ENCODE measurements at regions not wholly inside any gene's neighbourhood (a gene's known extent, or its start where the extent isn't known, plus 50 kb on each side); places are given as distances from the start of the nearest gene placed in this dataset.
A peak's percentile ranks its signal among the peaks of the same experiment; 100 is the strongest.

- DNase-seq = no peak
Measured at GRCh38 chr2:10238991-10239485, 63.7 kb upstream of the HPCAL1 start.

DNA sequence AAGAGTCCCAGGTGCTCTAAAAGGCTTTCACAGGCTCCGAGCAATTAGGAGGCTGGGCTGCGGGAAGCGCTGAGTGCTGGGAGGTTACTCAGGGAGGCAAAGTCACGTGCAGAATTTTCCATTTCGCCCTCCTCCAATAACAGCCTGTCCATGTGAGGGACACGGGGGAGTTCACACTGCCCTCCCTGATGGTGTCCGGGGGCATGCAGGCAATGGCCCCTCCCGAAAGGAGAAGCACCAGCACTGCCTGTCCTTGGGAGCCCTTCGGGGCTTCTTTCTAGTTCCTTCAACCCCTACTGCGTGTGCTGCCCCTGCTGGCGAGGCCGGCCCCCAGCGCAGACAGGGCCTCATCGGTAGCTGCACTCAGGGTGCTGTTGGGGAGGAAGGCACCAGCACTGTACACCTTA, 63.1 kb upstream of the HPCAL1 start:
- no peak for DNase-seq

DNA sequence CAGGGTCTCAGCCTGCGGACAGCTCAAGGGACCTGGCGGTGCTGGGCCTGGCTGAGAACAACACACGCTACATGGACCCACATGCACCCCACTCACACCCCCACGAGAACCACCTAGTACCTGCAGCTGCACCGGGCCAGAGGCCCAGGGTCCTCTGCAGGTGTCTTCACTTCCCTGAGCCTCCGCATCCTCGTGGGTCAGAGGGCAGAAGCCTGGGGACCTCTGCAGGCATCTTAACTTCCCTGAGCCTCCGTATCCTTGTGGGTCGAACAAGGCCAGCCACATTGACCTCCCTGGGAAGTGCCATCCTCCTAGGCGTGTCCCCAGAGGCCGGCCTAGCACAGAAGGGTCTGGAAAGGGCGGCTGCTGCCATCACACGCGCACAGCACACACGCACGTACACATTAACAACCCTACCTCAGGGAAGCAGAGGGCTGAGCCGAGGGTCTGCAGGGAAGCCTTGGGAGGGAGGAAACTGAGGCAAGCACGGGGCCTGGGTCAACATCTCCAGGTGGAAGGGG, 62.5 kb upstream of the HPCAL1 start:
- no peak for DNase-seq

- DNase-seq = no peak
Measured at GRCh38 chr2:10240911-10241610, 61.6 kb upstream of the HPCAL1 start.

GRCh38 chr2:10241641-10242430, 60.9 kb upstream of the HPCAL1 start:
- DNase-seq = peak; percentile 28

- no peak for DNase-seq
Measured at GRCh38 chr2:10242451-10242850, 60.3 kb upstream of the HPCAL1 start.

DNA sequence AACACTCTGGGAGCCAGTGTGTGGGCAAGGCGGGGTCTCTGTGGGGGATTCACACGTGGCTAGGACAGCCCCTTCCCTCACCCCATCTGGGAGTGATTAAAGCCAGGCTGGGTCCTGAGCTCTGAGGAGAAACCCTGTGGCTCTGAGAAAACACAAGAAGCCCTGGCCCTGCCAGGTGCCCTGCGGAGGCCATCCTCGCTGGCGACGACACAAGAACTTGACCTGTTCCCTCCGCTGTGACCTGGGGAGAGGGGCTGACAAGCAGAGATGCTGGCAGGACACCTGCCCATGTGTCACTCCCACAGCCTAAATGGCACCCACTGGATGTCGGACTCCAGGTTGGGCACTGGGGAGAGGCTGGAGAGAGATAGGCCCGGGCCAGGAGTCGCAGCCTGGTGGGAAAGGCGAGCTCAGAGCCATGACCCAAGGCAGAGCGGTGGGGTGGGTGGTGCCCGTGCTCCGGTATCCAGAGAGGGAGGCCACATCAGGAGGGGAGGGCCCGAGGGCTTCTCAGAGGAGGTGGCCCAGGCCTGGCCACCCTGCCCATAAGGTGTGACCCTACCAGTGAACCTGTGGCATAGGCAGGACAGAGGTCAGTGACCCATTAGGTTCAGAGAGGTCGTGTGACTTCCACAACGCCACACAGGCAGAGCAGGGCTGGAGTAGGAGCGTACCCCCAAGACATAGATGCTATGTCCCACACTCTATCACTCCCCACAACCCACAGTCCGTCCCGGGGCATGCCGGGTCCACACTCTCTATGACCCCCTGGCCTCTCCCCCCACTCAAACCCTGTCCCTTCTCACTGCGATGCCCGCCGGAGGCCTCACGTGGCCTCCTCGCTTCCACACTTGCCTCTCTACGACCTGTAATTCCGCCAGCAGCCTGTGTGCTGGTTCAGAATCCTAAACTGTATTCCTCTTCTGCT, 59.4 kb upstream of the HPCAL1 start:
- DNase-seq = no peak

- no peak for DNase-seq
Measured at GRCh38 chr2:10243926-10244270, 58.8 kb upstream of the HPCAL1 start.

GRCh38 chr2:10245021-10245420, 57.7 kb upstream of the HPCAL1 start:
- DNase-seq = peak; percentile 34

DNA sequence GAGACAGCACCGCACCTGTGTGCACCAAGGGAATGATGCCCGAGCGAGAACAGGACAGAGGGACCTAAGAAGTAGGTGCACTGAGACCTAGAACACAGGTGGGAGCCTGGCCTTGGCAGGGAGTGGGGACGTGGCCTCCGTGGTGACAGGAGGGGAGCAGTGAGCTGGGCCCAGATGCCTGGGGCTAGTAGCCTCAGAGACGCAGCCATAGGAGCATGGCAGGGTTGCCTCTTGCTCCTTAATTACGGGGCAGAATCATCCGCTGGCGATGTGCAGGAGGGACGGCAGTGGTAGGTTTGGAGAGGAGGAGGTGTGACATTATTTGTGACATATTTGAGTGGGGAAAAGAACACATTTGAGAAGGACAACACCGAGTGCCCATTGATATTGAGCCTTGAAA, 57.0 kb upstream of the HPCAL1 start:
- peak; percentile 40 for DNase-seq

- peak; percentile 31 for DNase-seq
Measured at GRCh38 chr2:10246370-10246769, 56.3 kb upstream of the HPCAL1 start.

DNA sequence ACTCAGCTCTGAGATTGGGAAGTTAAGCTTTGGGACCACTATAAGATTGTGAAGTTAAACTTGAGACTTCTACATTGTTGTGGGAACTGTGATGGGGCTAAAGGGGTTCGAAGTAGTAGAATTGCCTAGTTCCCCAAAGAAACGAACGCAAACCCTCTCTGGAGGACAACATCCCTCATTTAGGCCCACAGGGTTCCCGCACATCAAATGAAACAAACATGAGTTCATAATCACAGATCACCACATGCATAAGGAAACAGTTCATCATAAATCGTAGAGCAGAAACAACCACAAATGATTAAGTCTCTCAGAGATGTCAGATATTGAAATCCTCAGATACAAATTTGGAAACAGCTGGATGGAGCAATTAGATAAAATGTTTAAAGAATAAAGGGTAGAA, 55.9 kb upstream of the HPCAL1 start:
- DNase-seq = peak; percentile 4

DNA sequence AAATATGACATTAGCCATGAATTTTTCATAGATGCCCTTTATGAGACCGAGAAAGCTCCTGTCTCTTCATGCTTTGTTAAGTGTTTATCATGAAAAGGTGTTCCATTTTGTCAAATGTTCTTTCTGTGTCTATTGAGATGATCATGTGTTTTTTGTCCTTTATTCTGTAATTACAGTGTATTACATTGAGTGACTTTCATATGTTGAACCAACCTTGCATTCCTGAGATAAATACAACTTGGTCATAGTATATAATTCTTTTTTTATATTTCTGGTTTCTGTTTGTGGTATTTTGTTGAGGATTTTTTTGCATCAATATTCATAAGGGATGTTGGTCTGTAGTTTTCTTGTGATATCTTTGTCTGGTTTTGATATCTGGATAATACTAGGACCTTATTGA, 52.9 kb upstream of the HPCAL1 start:
- no peak for DNase-seq

GRCh38 chr2:10252224-10252623, 50.5 kb upstream of the HPCAL1 start:
- peak; percentile 28 for DNase-seq

DNA sequence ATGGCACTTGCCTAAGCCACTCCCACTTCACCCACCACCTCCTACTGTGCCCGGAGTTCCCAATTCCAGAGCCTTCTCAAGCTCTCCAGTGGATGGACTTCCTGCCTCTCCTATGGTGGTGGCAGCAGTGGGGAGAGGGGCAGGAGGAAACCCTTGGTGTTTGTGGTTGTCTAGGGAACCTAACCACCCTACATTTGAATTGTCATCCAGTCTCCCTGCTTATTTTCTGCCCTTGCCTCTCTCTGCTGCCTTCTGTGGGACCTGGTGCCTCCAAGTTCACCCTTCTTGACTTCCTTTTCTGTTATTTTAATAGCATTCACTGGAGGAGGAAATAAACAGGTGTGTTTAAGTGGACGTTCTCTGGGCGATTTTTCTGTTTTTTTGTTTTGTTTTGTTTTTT, 50.0 kb upstream of the HPCAL1 start:
- DNase-seq = peak; percentile 22

Data from islet precursor cell (in vitro differentiated cells).